HCT116 (cell line): ENCODE measurements at regions not wholly inside any gene's neighbourhood (a gene's known extent, or its start where the extent isn't known, plus 50 kb on each side); places are given as distances from the start of the nearest gene placed in this dataset.

Experiments
- ATAC-seq: fragments of 200-7000 bp; cut with Tn5 transposase; 2 replicates; pipeline ENCODE4 v1.9.1; 2020; ENCODE audit warnings: mild to moderate bottlenecking, moderate library complexity
- BruUV-seq: library from RNA; stranded (reverse); fragments of 400-500 nt; replicated peaks from 2 replicates; lab custom pipeline; 2021; lab: Mats Ljungman, UMichigan
- CTCF ChIA-PET: fragments of 300-600 bp; sonication (Branson Sonifier 250); formaldehyde crosslinking; loops from one replicate; lab custom pipeline; 2021; ENCODE audit warnings: antibody characterized with exemption; lab: Charles Lee
- POLR2A ChIA-PET: fragments of 300-600, 350-600 bp; sonication (Branson Sonifier 250); formaldehyde crosslinking; loops from one replicate; lab custom pipeline; 2021; ENCODE audit warnings: antibody characterized with exemption; lab: Charles Lee
- RAD21 ChIA-PET, 2 experiments: fragments of 300-600 bp; sonication (Branson Sonifier 250); formaldehyde crosslinking; loops; one replicate each; lab custom pipeline; 2023; ENCODE audit warnings: low total read pairs in 2 of 2; ENCODE audit not compliant: uncharacterized antibody in 2 of 2, unreplicated experiment in 2 of 2, low non-redundant PET in 1 of 2; lab: Charles Lee
- DNase-seq: peaks from one replicate; pipeline ENCODE4 v3.0.0-alpha.2; 2010; ENCODE audit warnings: low read depth, low spot score
- H2AFZ ChIP-seq: fragments of 200-600 bp; shearing (Covaris generic), sonication (generic); 2 replicates; pipeline ENCODE4 v1.6.1; 2017; ENCODE audit warnings: low read depth, mixed run types, mixed read lengths, antibody characterized with exemption, low read length; ENCODE audit not compliant: poor library complexity, severe bottlenecking
- H3K27ac ChIP-seq: 2 replicates; pipeline ENCODE4 v1.5.1; 2012; ENCODE audit warnings: low read depth, low read length
- H3K27me3 ChIP-seq: fragments of 200-600 bp; sonication (generic); 2 replicates; pipeline ENCODE4 v1.6.1; 2016; ENCODE audit warnings: mixed run types, low read length, mixed read lengths; ENCODE audit not compliant: insufficient read depth
- H3K36me3 ChIP-seq, 2 experiments: fragments of 200-500 bp in 1 of 2; fragments of 200-600 bp in 1 of 2; sonication (Bioruptor generic) in 1 of 2; sonication (generic) in 1 of 2; 2 replicates each; pipeline versions ENCODE4 v1.5.1 to v1.6.1; 2014 to 2016; ENCODE audit warnings: low read length in 2 of 2, inconsistent platforms in 1 of 2, mixed read lengths in 1 of 2, mixed run types in 1 of 2; ENCODE audit not compliant: insufficient read depth in 2 of 2, control insufficient read depth in 1 of 2
- H3K4me1 ChIP-seq, 2 experiments: fragments of 200-600 bp in 1 of 2; sonication (generic) in 1 of 2; 2 replicates each; pipeline versions ENCODE4 v1.5.1 to v1.6.1; 2012 to 2017; ENCODE audit warnings: low read length in 2 of 2, inconsistent platforms in 1 of 2, mild to moderate bottlenecking in 1 of 2, mixed read lengths in 1 of 2, mixed run types in 1 of 2, moderate library complexity in 1 of 2; ENCODE audit not compliant: insufficient read depth in 2 of 2, control insufficient read depth in 1 of 2
- H3K4me2 ChIP-seq: fragments of 200-600 bp; sonication (generic); 2 replicates; pipeline ENCODE4 v1.6.1; 2017; ENCODE audit warnings: mixed run types, low read length, mixed read lengths
- H3K4me3 ChIP-seq, 2 experiments: fragments of 200-600 bp in 1 of 2; sonication (generic) in 1 of 2; replicated peaks in 1 of 2; 2 replicates each; pipeline ENCODE4 v1.5.1; 2011 to 2016; ENCODE audit warnings: low read length in 2 of 2, control low read depth in 1 of 2, low read depth in 1 of 2, mild to moderate bottlenecking in 1 of 2, mixed read lengths in 1 of 2, mixed run types in 1 of 2
- H3K79me2 ChIP-seq: fragments of 200-600 bp; sonication (generic); 2 replicates; pipeline ENCODE4 v1.6.1; 2017; ENCODE audit warnings: mild to moderate bottlenecking, mixed run types, low read length, moderate library complexity, mixed read lengths; ENCODE audit not compliant: insufficient read depth
- H3K9ac ChIP-seq: fragments of 200-600 bp; sonication (generic); 2 replicates; pipeline ENCODE4 v1.6.1; 2016; ENCODE audit warnings: low read length, mixed read lengths
- H3K9me2 ChIP-seq: fragments of 200-600 bp; sonication (generic), shearing (Covaris generic); 2 replicates; pipeline ENCODE4 v1.6.1; 2017; ENCODE audit warnings: mixed run types, mild to moderate bottlenecking, moderate library complexity; ENCODE audit not compliant: insufficient read depth
- H3K9me3 ChIP-seq, 2 experiments: fragments of 200-500 bp in 1 of 2; fragments of 200-600 bp in 1 of 2; sonication (Bioruptor generic) in 1 of 2; sonication (generic) in 1 of 2; 2 replicates each; pipeline ENCODE4 v1.6.1; 2014 to 2017; ENCODE audit warnings: low read length in 2 of 2, mixed read lengths in 2 of 2, inconsistent platforms in 1 of 2, low read depth in 1 of 2, mild to moderate bottlenecking in 1 of 2, mixed run types in 1 of 2, moderate library complexity in 1 of 2; ENCODE audit not compliant: control insufficient read depth in 1 of 2, insufficient read depth in 1 of 2
- H4K20me1 ChIP-seq: fragments of 200-600 bp; sonication (generic), shearing (Covaris generic); 2 replicates; pipeline ENCODE4 v1.6.1; 2017; ENCODE audit warnings: mixed run types, mild to moderate bottlenecking, moderate library complexity; ENCODE audit not compliant: insufficient read depth
- ATF3 ChIP-seq: IDR thresholded peaks from 2 replicates; pipeline ENCODE4 v1.6.1; 2012
- CBX3 ChIP-seq: IDR thresholded peaks from 2 replicates; pipeline ENCODE4 v1.6.1; 2012; ENCODE audit warnings: low read depth
- CEBPB ChIP-seq: IDR thresholded peaks from 2 replicates; pipeline ENCODE4 v1.6.1; 2012; ENCODE audit warnings: low read depth
- EGR1 ChIP-seq: IDR thresholded peaks from 2 replicates; pipeline ENCODE4 v1.6.1; 2012; ENCODE audit warnings: low read depth
- ELF1 ChIP-seq: IDR thresholded peaks from 2 replicates; pipeline ENCODE4 v1.6.1; 2012; ENCODE audit warnings: low read depth, borderline replicate concordance
- EZH2phosphoT487 ChIP-seq: fragments of 200-600 bp; IDR thresholded peaks from 2 replicates; pipeline ENCODE4 v1.6.1; 2018; ENCODE audit warnings: antibody characterized with exemption, borderline replicate concordance
- FOSL1 ChIP-seq: IDR thresholded peaks from 2 replicates; pipeline ENCODE4 v1.6.1; 2012; ENCODE audit warnings: low read depth
- MAX ChIP-seq: IDR thresholded peaks from 2 replicates; pipeline ENCODE4 v1.6.1; 2012
- POLR2AphosphoS5 ChIP-seq: IDR thresholded peaks from 2 replicates; pipeline ENCODE4 v1.6.1; 2011; ENCODE audit warnings: mild to moderate bottlenecking, low read depth, low read length, moderate library complexity
- RAD21 ChIP-seq: IDR thresholded peaks from 2 replicates; pipeline ENCODE4 v1.6.1; 2012; ENCODE audit warnings: low read depth, mild to moderate bottlenecking
- SIN3A ChIP-seq: IDR thresholded peaks from 2 replicates; pipeline ENCODE4 v1.6.1; 2012; ENCODE audit warnings: low read depth
- SRF ChIP-seq: IDR thresholded peaks from 2 replicates; pipeline ENCODE4 v1.6.1; 2012; ENCODE audit warnings: low read depth
- TCF7L2 ChIP-seq: IDR thresholded peaks from 2 replicates; pipeline ENCODE4 v1.7.0; 2011; ENCODE audit warnings: borderline replicate concordance, inconsistent platforms; ENCODE audit not compliant: insufficient read depth, insufficient read length; ENCODE audit errors: extremely low read depth
- ZFX ChIP-seq: fragments of 450-650 bp; IDR thresholded peaks from 2 replicates; pipeline ENCODE4 v1.6.1; 2017
- intact Hi-C: fragments of 100-400 bp; cut with micrococcal nuclease; formaldehyde crosslinking; loops from 2 replicates; pipeline ENCODE4 v1.10.0; 2022

- ChIA-PET RAD21 (no interaction called here), CTCF (no interaction called here), POLR2A (no interaction called here)
- H3K4me2 ChIP-seq: no peak overlapping the region
- no peaks in the 10 kb centered on the region for H3K4me1 ChIP-seq
- no peak overlapping the region for H3K27ac ChIP-seq
- H3K27me3 ChIP-seq: no peaks in the 10 kb centered on the region
- H3K4me3 ChIP-seq: no peak overlapping the region
- no peak for ATAC-seq
- H3K36me3 ChIP-seq: no peaks in the 10 kb centered on the region
- H4K20me1 ChIP-seq: no peaks in the 10 kb centered on the region
- no peaks in the 10 kb centered on the region for H3K9me3 ChIP-seq
- no peaks in the 10 kb centered on the region for H3K79me2 ChIP-seq
- no peak for DNase-seq
- H3K9ac ChIP-seq: no peak overlapping the region
- BruUV-seq: no TSS peak
- intact Hi-C loops: no loop called here
- H3K9me2 ChIP-seq: no peaks in the 10 kb centered on the region
- TF ChIP-seq CBX3: no peak
- TF ChIP-seq ZFX: no peak
- no peak for TF ChIP-seq EZH2phosphoT487
- TF ChIP-seq SIN3A: no peak
- TF ChIP-seq ATF3: no peak
- no peak for TF ChIP-seq CEBPB
- TF ChIP-seq POLR2AphosphoS5: no peak
- TF ChIP-seq MAX: no peak
- TF ChIP-seq RAD21: no peak
- TF ChIP-seq ELF1: no peak
- no peak for TF ChIP-seq EGR1
- TF ChIP-seq SRF: no peak
- no peak for TF ChIP-seq FOSL1
- no peak for TF ChIP-seq TCF7L2
- H2AFZ ChIP-seq: no peak overlapping the region
Observed at GRCh38 chr4:124035364-124036041, 638.9 kb downstream of the SPRY1 start.
